M059J (cell line): ENCODE measurements at regions not wholly inside any gene's neighbourhood (a gene's known extent, or its start where the extent isn't known, plus 50 kb on each side); places are given as distances from the start of the nearest gene placed in this dataset.
"Not testable (repeated sequence)": the region's sequence is repeated elsewhere in the genome, so short reads cannot be mapped to it uniquely, and the experiment has no call there.

ENCODE experiments used
- DNase-seq: peaks from one replicate; pipeline ENCODE4 v3.0.0-alpha.2; 2012; ENCODE audit warnings: low read depth

DNA sequence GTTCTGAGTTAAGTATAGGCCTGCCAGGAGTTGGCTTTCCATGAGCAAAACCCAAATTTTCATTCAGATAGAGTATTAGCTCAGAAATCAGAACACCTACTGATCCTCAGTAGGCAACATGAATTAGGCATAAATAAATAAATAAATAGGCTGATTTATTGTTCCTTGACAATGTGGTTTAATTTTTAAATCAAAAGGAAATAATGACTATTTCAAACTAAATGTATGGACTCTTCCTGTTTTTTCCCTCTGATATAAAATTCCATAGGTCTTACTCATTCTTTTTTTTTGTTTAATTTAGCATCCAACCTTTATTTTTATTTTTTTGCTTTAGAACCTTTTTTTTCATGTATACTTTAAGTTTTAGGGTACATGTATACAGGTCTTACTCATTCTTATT is 140.2 kb upstream of the ITGA6 start:
- no peak for DNase-seq

DNA sequence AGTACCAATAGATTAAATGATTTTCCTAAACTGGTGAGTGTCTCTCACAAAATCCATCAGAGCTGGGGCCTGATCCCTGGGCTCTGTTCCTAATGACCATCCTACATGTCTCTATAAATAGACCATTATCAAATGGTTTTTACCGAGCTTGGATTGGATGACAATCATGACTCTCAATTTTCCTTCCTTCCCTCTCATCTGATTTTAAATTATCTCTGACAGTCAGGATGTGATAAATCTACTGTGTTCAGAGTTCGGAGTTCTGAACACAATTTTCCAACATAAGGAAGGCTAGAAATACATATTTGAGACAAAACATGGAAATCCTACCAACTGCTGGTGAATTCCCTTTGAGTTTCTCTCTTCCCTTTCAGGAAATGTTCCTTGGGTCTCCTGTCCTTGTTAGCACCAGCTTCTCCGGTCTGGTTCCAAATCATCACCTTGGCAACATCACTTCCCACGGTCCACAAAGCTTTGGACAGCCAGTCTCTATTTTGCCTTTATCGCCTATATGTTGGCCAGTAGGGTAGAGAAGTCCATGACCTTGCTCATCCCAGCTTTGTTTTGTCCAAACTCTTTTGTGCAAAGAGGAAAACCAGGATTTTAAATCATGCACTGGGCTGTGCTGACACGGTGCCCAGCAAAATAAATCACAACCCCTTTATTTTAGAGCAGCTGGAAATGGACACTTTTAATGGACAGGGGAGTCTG is 139.6 kb upstream of the ITGA6 start:
- DNase-seq: no peak

DNA sequence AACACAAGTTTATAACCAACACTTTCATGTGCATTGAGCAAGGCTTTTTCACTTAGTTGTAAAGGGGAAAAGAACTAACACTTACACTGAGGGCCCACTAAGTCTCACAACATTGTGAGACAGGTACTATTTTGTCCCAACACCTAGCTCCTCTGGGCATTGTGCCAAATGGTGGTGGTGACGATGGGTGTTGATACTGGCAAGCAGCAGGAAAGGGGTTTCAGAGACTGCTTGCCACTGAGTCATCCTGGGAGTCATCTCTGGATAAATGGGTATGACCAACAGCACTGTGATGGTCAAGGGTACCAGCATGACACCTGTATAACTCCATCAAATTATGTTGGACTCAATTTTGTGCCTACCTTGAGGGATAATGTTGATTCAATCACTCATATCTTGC is 138.8 kb upstream of the ITGA6 start:
- peak; percentile 76 for DNase-seq

DNA sequence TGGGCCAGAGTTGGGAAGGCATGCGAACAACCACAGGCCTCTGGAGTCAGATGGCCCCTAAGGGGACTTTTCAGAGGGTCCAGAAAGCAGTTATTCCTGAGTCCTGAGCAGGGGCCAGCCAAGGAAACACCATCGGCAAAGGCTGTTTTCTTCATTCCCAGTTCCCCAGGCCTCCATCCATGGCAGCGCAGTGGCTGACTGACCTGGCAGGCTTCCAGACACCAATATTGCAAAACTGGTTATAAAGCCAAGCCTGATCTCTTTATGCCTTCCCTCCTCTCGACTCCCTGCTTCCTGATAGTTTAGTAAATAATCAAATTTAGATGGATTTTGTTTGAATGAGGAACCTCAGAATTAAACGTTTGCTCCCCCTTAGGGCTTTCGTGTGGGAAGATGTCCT is 133.4 kb upstream of the ITGA6 start:
- no peak for DNase-seq

GRCh38 chr2:172294983-172295382 is 132.4 kb upstream of the ITGA6 start:
- no peak for DNase-seq

GRCh38 chr2:172295677-172296076 is 131.7 kb upstream of the ITGA6 start:
- DNase-seq: no peak

- no peak for DNase-seq
Observed at GRCh38 chr2:172296267-172297046, 130.9 kb upstream of the ITGA6 start.

- DNase-seq: no peak
Observed at GRCh38 chr2:172297531-172297930, 129.9 kb upstream of the ITGA6 start.

- DNase-seq: no peak
Observed at GRCh38 chr2:172297950-172298349, 129.4 kb upstream of the ITGA6 start.

DNA sequence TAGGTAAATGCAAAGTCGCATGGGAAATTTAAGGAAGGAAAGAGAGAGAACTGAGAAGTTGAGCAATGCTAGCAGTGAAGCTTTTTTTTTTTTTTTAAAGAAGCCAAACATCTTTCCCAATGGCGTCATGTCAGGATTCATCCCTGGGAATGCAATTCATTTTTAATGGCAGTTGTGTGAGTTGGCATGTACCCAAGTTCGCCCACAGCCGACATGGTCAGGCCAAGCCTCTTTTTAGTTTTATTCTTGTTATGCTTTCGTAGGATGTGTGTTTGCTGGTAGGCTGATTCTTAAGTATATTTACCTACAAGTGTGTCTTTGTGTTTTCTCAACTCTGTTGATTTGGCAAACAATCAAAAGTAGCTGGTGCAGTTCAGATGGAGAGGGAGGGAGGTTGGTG is 127.6 kb upstream of the ITGA6 start:
- DNase-seq: no peak

- no peak for DNase-seq
Observed at GRCh38 chr2:172300851-172301250, 126.5 kb upstream of the ITGA6 start.

DNA sequence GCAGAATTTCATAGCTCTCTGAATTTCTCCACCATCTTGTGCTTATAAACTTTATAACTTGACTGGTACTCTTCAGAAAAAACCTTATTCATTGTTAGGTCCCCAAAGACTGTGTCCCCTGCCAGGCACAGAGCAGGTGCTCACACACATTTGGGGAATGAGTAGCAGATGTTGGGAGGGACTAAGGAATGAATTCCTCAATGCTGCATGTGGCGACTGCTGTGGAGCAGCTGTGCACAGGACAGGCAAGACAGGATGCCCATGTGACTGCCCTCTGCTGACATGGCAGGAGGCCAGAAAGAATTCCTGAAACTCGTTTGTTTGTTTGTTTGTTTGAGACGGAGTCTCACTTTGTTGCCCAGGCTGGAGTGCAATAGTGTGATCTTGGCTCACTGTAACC is 122.3 kb upstream of the ITGA6 start:
- no peak for DNase-seq

DNA sequence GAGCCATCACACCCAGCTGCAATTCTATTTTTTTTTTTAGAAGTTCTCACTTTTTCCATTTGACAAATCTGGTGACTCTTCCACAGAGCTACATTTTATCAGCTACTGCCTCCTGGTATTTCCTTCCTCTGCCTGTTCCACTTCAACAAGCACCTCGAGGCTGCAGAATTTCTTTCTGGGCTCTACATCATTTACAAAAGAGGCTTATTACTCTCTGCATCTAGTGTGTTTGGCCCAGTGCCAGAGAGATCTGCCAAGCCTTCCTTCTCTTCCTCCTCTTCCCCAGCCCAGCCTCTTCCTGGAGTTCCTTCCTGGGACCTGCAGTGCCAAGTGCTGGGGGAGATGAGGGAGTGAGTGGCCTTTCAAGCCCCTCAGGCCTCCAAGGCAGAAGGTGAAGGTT is 119.6 kb upstream of the ITGA6 start:
- DNase-seq: no peak

DNA sequence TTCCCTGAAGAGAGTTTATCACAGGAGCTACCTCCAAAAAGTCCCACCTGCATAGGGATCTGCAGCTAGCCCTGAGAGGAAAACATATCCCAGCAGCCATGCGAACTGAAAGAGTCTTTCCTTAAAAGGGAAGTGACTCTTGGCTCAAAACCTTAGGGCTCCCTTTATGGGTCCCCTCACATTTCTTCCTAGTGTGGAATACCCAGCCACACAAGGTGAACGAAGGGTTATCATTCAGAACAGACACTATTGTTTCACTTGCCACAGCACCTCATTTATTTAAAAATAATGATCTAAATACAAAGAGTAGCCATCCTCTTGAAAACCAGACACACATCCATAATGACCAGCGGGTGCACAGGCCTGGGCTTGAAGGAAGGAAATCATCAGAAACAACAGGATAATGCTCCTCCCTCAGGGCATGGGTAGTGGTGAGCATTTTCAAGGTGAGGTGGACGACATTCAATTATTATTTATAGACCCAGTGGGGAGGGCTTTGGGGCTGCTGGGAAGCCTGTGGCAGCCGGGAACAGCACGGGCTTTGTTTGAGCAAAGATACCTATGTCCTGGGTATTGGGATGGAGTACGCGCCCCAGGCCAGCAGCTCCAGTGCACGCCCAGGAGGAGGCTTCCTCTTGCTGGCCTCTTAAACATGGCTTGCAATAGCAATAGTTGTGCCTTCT is 119.0 kb upstream of the ITGA6 start:
- no peak for DNase-seq

DNA sequence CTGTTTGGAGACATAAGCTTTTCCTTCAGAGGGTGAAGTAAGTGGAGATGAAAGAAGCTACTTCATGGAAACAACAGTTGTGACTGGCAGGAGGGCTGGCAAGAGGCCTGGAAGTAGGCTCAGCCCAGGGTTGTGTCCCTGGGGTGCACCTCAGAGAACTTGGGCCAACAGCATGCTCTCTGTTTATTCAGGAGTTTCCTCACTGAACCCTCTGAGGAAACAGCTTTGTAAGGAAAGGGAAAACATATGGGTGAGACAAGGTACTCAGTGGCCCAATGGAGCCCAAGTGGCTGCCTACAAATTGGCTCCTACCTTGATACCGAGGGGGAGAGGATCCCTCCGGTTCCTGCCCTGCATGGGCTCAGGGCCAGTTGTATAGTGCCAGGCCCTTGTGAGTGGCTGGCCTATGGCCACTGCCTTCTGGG is 115.5 kb upstream of the ITGA6 start:
- no peak for DNase-seq

- no peak for DNase-seq
Observed at GRCh38 chr2:172313715-172314341, 113.6 kb upstream of the ITGA6 start.

- DNase-seq: not testable (repeated sequence)
Observed at GRCh38 chr2:172315070-172315469, 112.3 kb upstream of the ITGA6 start.

DNA sequence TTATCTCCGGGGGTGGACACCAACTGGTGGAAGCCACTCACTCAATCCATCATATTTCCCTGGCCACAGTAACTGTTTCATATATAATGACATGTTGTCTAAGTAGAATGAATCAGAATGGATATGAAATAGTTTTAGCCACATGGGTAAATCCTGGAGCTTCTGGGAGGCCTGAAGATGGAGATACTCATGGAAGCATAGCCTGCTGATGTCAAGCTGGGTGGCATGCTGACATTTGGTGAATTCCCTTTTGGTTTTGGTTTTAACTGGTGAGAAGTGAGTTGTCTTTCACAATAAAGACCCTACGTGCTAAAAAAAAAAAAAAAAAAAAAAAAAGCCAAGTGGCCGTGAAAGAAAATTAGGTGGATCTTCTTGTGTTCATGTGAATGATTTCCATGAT is 105.3 kb upstream of the ITGA6 start:
- no peak for DNase-seq

DNA sequence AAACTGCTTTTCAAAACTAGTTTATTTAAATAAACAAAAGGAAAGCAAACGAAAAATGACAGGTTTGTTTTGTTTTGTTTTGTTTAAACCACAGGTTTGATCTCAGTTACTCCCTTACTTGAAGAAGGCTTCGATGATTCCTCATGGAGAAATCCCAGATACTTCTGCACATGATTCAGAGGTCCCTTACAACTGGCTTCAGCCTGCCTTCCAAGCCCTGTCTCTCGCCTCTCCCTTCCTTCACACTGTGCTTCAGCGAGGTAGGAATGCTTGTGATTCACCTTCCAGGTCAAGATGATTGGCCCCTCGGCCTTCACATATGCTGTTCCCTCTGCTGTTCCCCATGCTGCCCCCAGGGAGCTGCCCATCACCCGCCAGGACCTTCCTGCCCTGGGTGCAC is 104.1 kb upstream of the ITGA6 start:
- DNase-seq: peak; percentile 21

DNA sequence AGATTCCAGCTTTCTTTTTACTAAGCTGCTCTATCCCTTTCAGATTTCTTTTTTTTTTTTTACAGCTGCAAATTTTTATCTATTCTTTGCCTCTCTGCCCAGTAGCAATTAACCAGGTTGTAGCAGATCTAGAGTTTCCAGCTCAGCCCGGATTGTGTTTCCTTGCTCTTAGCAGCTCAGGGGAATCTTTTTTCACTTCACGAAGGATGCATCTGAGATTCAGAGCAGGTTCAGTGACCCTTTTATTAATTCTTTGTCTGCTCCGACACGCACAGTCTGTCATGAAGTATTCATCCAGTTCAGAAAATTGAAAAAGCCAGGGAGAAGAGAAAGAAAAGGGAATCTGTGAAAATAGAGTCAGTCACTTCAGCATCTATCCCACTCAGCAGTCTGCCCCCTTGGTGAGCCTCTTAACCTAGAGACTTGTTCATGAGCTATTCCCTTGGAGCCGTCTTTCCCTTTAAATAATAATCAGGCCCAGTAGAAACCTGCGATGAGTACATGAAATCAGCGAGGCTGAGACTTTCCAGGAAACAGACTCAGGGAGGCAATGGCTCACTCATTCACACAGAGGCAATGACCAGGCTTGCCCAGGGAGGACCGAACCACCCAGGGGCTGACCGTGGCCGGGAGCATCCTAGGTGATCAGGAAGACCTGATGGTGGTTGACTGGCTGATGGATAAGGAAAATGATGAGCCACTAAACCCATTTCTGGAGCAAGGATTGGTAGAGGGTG is 103.4 kb upstream of the ITGA6 start:
- no peak for DNase-seq

DNA sequence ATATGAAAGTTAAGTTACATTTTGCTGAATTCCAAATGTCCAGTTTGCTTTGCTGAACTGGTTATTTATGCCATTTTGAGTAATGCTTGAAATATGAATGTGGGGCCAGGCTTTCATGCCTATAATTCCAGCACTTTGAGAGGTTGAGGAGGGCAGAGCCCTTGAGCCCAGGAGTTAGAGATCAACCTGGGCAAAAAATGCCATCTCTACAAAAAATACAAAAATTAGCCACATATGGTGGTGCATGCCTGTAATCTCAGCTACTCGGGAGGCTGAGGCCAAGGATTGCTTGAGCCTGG is 101.2 kb upstream of the ITGA6 start:
- DNase-seq: no peak
